GM19035 (cell line): ENCODE measurements at regions not wholly inside any gene's neighbourhood (a gene's known extent, or its start where the extent isn't known, plus 50 kb on each side); places are given as distances from the start of the nearest gene placed in this dataset.
A peak's percentile ranks its signal among the peaks of the same experiment; 100 is the strongest.

Source experiments
- ATAC-seq: cut with Tn5 transposase; IDR thresholded peaks from one replicate; pipeline ENCODE4 v1.9.1; 2021; ENCODE audit not compliant: unreplicated experiment

- peak; percentile 65 for ATAC-seq
These were observed 988.3 kb downstream of the DTWD2 start for GRCh38 chr5:117999939-118000549.

- ATAC-seq = no peak
These were observed 1005.7 kb downstream of the DTWD2 start for GRCh38 chr5:117982691-117983090.

- no peak for ATAC-seq
These were observed 1014.6 kb downstream of the DTWD2 start for GRCh38 chr5:117973785-117974184.

- no peak for ATAC-seq
These were observed 1032.5 kb downstream of the DTWD2 start for GRCh38 chr5:117955831-117956230.

GRCh38 chr5:117954331-117954730 lies 1034.0 kb downstream of the DTWD2 start:
- no peak for ATAC-seq

- ATAC-seq = no peak
These were observed 1035.1 kb downstream of the DTWD2 start for GRCh38 chr5:117953272-117953671.

- no peak for ATAC-seq
These were observed 1040.5 kb downstream of the DTWD2 start for GRCh38 chr5:117947836-117948235.

DNA sequence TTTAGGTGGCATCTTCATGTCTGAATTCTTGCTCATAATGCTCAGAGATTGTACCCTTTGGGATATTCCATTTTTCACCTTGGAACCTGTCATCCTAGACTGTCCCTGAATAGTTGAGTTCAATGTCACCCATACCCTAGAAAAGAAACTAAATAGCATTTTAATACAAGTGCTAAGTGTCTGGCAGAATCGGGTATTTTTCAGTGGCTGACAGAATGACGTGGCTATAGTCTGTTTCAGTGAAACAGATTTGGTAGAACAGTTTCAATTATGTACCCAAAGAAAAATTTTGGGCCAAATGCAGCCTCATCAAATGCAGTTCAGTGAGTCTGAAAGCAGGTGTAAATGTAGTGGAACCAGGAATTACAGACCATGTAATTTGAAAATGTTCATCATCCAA lies 1041.2 kb downstream of the DTWD2 start:
- ATAC-seq = no peak

DNA sequence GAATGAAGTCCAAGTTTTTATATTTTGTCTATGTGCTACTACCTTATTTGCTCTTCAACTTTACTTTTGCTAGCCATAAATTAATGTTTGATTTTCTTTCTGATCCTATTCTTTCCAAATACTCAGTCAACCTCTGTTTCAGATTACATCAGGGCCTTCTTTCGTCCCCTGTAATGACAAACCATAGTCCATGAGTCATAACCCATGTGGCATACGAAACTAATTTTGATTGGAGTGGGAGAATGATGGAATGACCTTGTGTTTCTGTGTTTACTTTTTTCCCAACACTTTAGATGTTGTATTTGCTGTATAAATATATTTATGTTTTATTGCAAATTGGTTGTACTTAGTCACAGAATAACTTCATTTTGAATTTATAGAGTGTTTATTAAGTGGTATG lies 1043.1 kb downstream of the DTWD2 start:
- ATAC-seq = no peak

DNA sequence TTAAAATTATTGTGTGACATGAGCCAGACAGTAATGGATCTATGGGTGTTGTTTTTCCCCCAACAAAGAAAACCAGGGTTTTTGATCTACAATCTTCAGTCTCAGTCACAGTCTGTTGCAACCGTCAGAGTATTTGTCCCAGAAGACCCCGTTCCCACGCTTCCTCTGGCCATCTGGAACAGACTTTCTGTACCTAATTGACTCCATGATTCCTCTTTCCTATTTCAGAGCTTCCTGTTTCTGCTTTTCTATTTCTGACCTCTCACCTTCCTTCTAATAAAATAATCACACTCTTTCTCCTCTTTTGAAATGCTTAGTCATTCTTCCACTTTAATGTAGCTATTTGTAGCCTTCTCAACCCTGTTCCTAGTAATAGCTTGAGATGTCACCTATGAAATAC lies 1044.8 kb downstream of the DTWD2 start:
- no peak for ATAC-seq

GRCh38 chr5:117942861-117943519 lies 1045.4 kb downstream of the DTWD2 start:
- no peak for ATAC-seq

- ATAC-seq = no peak
These were observed 1095.1 kb downstream of the DTWD2 start for GRCh38 chr5:117893211-117893610.

DNA sequence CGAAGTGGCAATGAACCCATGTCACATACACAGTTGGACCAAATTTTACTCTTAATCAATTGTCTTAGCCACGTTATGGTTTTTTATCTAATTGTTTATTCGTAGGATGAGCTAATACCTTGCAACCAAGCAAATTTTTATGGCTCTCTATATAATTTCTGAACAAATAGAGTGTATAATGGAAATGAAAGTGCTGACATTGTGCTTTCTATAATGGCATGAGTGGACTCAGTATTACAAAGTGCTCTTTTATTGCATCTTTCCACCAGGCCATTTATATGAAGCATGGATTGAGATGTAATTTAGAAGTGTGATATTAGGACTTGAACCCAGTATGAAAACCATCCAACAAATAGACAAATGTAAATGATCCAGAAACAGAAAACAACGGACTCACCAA lies 1096.0 kb downstream of the DTWD2 start:
- no peak for ATAC-seq

- no peak for ATAC-seq
These were observed 1098.8 kb downstream of the DTWD2 start for GRCh38 chr5:117889596-117889995.

GRCh38 chr5:117888688-117889087 lies 1099.7 kb downstream of the DTWD2 start:
- peak; percentile 85 for ATAC-seq

DNA sequence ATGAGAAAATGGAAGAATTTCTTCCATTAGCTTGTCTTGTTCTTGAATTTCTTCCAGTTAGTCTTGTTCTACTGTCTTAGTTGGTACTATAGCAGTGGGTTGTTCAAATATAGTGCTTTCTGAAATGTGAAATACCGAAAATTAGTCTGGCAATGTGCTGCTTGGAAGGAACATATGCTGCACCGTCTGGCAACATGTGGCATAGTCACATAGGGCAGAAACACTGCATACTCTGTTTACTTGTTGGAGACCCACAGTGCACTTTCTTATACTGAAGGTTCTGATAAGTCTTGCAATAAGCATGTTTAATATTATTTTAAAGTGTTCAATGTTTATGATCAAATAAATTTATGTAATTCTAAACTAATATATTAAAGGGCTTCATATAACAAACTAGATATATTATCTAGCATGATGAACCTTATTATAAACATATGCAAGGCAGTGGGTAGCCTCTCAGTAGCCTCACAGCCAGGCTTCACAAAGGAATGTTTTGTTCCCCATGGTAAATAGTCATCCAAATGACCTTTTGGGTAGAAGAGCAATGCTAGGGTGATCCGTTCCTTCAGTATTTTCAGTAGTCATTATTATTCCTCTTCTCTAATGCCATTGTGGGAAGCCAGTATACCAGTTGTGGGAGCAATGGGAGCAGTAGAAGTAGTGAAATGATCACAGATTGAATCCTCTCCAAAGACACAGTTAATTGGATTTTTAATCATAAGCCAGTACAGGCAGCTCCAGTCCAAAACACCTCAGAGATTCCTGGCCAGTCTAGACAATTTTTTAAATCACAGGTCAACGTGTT lies 1106.7 kb downstream of the DTWD2 start:
- no peak for ATAC-seq

DNA sequence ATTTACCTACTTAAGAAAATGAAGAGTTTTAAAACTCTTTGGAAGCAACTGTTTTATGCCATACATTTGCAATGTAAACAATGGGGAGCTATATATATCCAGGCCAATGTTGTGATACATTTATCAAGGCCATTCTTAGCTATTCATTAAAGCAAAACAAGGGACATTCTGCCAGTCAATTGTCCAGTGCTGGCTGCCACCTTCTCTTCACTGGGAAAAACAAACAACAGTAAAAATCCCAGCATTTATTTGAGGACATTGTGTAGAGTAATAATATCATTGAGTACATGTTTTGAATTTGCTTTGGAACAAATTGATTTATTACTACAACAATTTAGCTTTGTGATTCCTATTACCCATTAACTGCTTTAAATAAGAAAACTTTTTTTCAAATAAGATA lies 1107.4 kb downstream of the DTWD2 start:
- no peak for ATAC-seq

- no peak for ATAC-seq
These were observed 1110.6 kb downstream of the DTWD2 start for GRCh38 chr5:117877731-117878130.

- ATAC-seq = no peak
These were observed 1115.5 kb downstream of the DTWD2 start for GRCh38 chr5:117872798-117873368.

GRCh38 chr5:117869596-117869995 lies 1118.8 kb downstream of the DTWD2 start:
- no peak for ATAC-seq

- ATAC-seq = no peak
These were observed 1124.6 kb downstream of the DTWD2 start for GRCh38 chr5:117863586-117864296.
